ENCODE measurements at regions not wholly inside any gene's neighbourhood (a gene's known extent, or its start where the extent isn't known, plus 50 kb on each side); places are given as distances from the start of the nearest gene placed in this dataset.

- no peak for DNase-seq (ENCODE audit: low spot score)
- in situ Hi-C loops (cut with MboI; ENCODE audit: low pct_unique_long_range_greater_than_20kb, low sequenced_read_pairs, unreplicated experiment): no loop called here
Measured at GRCh38 chr1:218646288-218646687, 301.2 kb downstream of the TGFB2 start.

GRCh38 chr1:218656301-218657037 is 311.3 kb downstream of the TGFB2 start:
- in situ Hi-C loops (cut with MboI; ENCODE audit: low pct_unique_long_range_greater_than_20kb, low sequenced_read_pairs, unreplicated experiment): no loop called here
- DNase-seq (ENCODE audit: low spot score): no peak
- no peak for TF ChIP-seq CTCF (IDR thresholded peaks at IDR 0.05; ENCODE audit: extremely low read depth, insufficient read depth, missing control alignments)

More at GRCh38 chr1:218646288-218646687, 301.2 kb downstream of the TGFB2 start:
- TF ChIP-seq CTCF (IDR thresholded peaks at IDR 0.05; ENCODE audit: extremely low read depth, insufficient read depth, missing control alignments): no peak

GRCh38 chr1:218658269-218658668 is 313.1 kb downstream of the TGFB2 start:
- DNase-seq (ENCODE audit: low spot score): no peak
- in situ Hi-C loops (cut with MboI; ENCODE audit: low pct_unique_long_range_greater_than_20kb, low sequenced_read_pairs, unreplicated experiment): no loop called here
- no peak for TF ChIP-seq CTCF (IDR thresholded peaks at IDR 0.05; ENCODE audit: extremely low read depth, insufficient read depth, missing control alignments)

- in situ Hi-C loops (cut with MboI; ENCODE audit: low pct_unique_long_range_greater_than_20kb, low sequenced_read_pairs, unreplicated experiment): no loop called here
- DNase-seq (ENCODE audit: low spot score): no peak
- TF ChIP-seq CTCF (IDR thresholded peaks at IDR 0.05; ENCODE audit: extremely low read depth, insufficient read depth, missing control alignments): no peak
Measured at GRCh38 chr1:218658899-218659298, 313.8 kb downstream of the TGFB2 start.

GRCh38 chr1:218659911-218660677 is 315.0 kb downstream of the TGFB2 start:
- TF ChIP-seq CTCF (IDR thresholded peaks at IDR 0.05; ENCODE audit: extremely low read depth, insufficient read depth, missing control alignments): no peak
- in situ Hi-C loops (cut with MboI; ENCODE audit: low pct_unique_long_range_greater_than_20kb, low sequenced_read_pairs, unreplicated experiment): no loop called here
- no peak for DNase-seq (ENCODE audit: low spot score)

- DNase-seq (ENCODE audit: low spot score): no peak
- in situ Hi-C loops (cut with MboI; ENCODE audit: low pct_unique_long_range_greater_than_20kb, low sequenced_read_pairs, unreplicated experiment): no loop called here
- no peak for TF ChIP-seq CTCF (IDR thresholded peaks at IDR 0.05; ENCODE audit: extremely low read depth, insufficient read depth, missing control alignments)
Measured at GRCh38 chr1:218660678-218661053, 315.5 kb downstream of the TGFB2 start.
